ENCODE measurements at regions not wholly inside any gene's neighbourhood (a gene's known extent, or its start where the extent isn't known, plus 50 kb on each side); places are given as distances from the start of the nearest gene placed in this dataset.

- Histone ChIP-seq H3K36me3 (no peaks in the 10 kb centered on the region), H3K27me3 (ENCODE audit: insufficient read depth, low read depth, severe bottlenecking) (no peaks in the 10 kb centered on the region), H3K27ac (no peak overlapping the region), H3K4me3 (ENCODE audit: low read depth, low read length) (no peak overlapping the region), H3K9me3 (ENCODE audit: severe bottlenecking) (no peaks in the 10 kb centered on the region)
- TF ChIP-seq CTCF (IDR thresholded peaks at IDR 0.05; ENCODE audit: low read depth, low read length): no peak
- DNase-seq: no peak
Measured at GRCh38 chr2:145807968-145808367, 1288.0 kb upstream of the ZEB2 start.

GRCh38 chr2:145807554-145807953 is 1287.6 kb upstream of the ZEB2 start:
- Histone ChIP-seq H3K27ac (no peak overlapping the region), H3K4me3 (ENCODE audit: low read depth, low read length) (no peak overlapping the region), H3K9me3 (ENCODE audit: severe bottlenecking) (no peaks in the 10 kb centered on the region), H3K36me3 (no peaks in the 10 kb centered on the region), H3K27me3 (ENCODE audit: insufficient read depth, low read depth, severe bottlenecking) (no peaks in the 10 kb centered on the region)
- DNase-seq: no peak
- TF ChIP-seq CTCF (IDR thresholded peaks at IDR 0.05; ENCODE audit: low read depth, low read length): no peak

- Histone ChIP-seq H3K9me3 (ENCODE audit: severe bottlenecking) (no peaks in the 10 kb centered on the region), H3K27ac (no peak overlapping the region), H3K4me3 (ENCODE audit: low read depth, low read length) (no peak overlapping the region), H3K27me3 (ENCODE audit: insufficient read depth, low read depth, severe bottlenecking) (no peaks in the 10 kb centered on the region), H3K36me3 (no peaks in the 10 kb centered on the region)
- no peak for DNase-seq
- TF ChIP-seq CTCF (IDR thresholded peaks at IDR 0.05; ENCODE audit: low read depth, low read length): no peak
Measured at GRCh38 chr2:145806546-145806945, 1286.6 kb upstream of the ZEB2 start.

GRCh38 chr2:145802133-145802532 is 1282.2 kb upstream of the ZEB2 start:
- DNase-seq: no peak
- H3K9me3 ChIP-seq (ENCODE audit: severe bottlenecking): no peaks in the 10 kb centered on the region
- no peak overlapping the region for H3K27ac ChIP-seq
- TF ChIP-seq CTCF (IDR thresholded peaks at IDR 0.05; ENCODE audit: low read depth, low read length): no peak
- H3K27me3 ChIP-seq (ENCODE audit: insufficient read depth, low read depth, severe bottlenecking): no peaks in the 10 kb centered on the region
- no peak overlapping the region for H3K4me3 ChIP-seq (ENCODE audit: low read depth, low read length)
- no peaks in the 10 kb centered on the region for H3K36me3 ChIP-seq

GRCh38 chr2:145801210-145801609 is 1281.3 kb upstream of the ZEB2 start:
- no peak for DNase-seq
- no peak for TF ChIP-seq CTCF (IDR thresholded peaks at IDR 0.05; ENCODE audit: low read depth, low read length)
- H3K4me3 ChIP-seq (ENCODE audit: low read depth, low read length): no peak overlapping the region
- H3K27me3 ChIP-seq (ENCODE audit: insufficient read depth, low read depth, severe bottlenecking): no peaks in the 10 kb centered on the region
- no peak overlapping the region for H3K27ac ChIP-seq
- no peaks in the 10 kb centered on the region for H3K36me3 ChIP-seq
- H3K9me3 ChIP-seq (ENCODE audit: severe bottlenecking): no peaks in the 10 kb centered on the region

Data from WERI-Rb-1 (cell line).